Gastrocnemius medialis (tissue), 4 donors: ENCODE measurements at regions not wholly inside any gene's neighbourhood (a gene's known extent, or its start where the extent isn't known, plus 50 kb on each side); places are given as distances from the start of the nearest gene placed in this dataset.

ENCODE experiments used
- ATAC-seq, 2 donors: fragments of 150-250 bp; one replicate each; pipeline ENCODE4 v1.9.1; 2016
- DNase-seq, 2 donors: peaks; one replicate each; pipeline ENCODE4 v3.0.0-alpha.2; 2019
- H3K27ac ChIP-seq, 4 donors: fragments of 200-600 bp; sonication (generic); 1 replicate in 1 of 4; 2 replicates in 3 of 4; pipeline ENCODE4 v1.5.1; 2016 to 2018; ENCODE audit warnings: mild to moderate bottlenecking in 2 of 4, moderate library complexity in 1 of 4
- H3K27me3 ChIP-seq, 3 donors: fragments of 200-600 bp; sonication (generic) in 2 of 3; 1 replicate in 1 of 3; 2 replicates in 2 of 3; pipeline versions ENCODE4 v1.5.1 to v1.6.0; 2016 to 2019; ENCODE audit warnings: mild to moderate bottlenecking in 1 of 3, moderate library complexity in 1 of 3
- H3K36me3 ChIP-seq, 2 donors: fragments of 200-600 bp; sonication (generic) in 1 of 2; one replicate each; pipeline ENCODE4 v1.5.1; 2017 to 2018
- H3K4me1 ChIP-seq, 2 donors: fragments of 200-600 bp; sonication (generic) in 1 of 2; one replicate each; pipeline ENCODE4 v1.5.1; 2016 to 2017; ENCODE audit warnings: mild to moderate bottlenecking in 2 of 2
- H3K4me3 ChIP-seq, 4 donors: fragments of 200-600 bp; sonication (generic) in 3 of 4; 1 replicate in 1 of 4; 2 replicates in 3 of 4; pipeline ENCODE4 v1.5.1; 2016 to 2019; ENCODE audit warnings: mild to moderate bottlenecking in 2 of 4
- H3K9me3 ChIP-seq, 3 donors: fragments of 200-600 bp; sonication (generic) in 2 of 3; 1 replicate in 1 of 3; 2 replicates in 2 of 3; pipeline ENCODE4 v1.5.1; 2016 to 2019
- CTCF ChIP-seq, 5 experiments: fragments of 450-650 bp in 3 of 5; fragments of 200-600 bp in 2 of 5; sonication (generic) in 2 of 5; IDR thresholded peaks in 4 of 5; conservative IDR thresholded peaks in 1 of 5; 1 replicate in 4 of 5; 2 replicates in 1 of 5; pipeline ENCODE4 v1.5.1; 2016 to 2019; ENCODE audit warnings: antibody characterized with exemption in 5 of 5, mild to moderate bottlenecking in 3 of 5, moderate library complexity in 3 of 5
- POLR2A ChIP-seq, 2 donors: fragments of 450-650 bp; IDR thresholded peaks; one replicate each; pipeline ENCODE4 v1.6.1; 2017; ENCODE audit warnings: antibody characterized with exemption in 2 of 2, mild to moderate bottlenecking in 2 of 2, moderate library complexity in 2 of 2
- in situ Hi-C, 4 donors: fragments of 200-750 bp; cut with MboI; loops; one replicate each; pipeline versions ENCODE4 v1.15.0 to v1.8.0; 2017; ENCODE audit warnings: low sequenced_read_pairs in 4 of 4
- intact Hi-C: fragments of 100-400 bp; cut with DNase I; formaldehyde crosslinking; loops from one replicate; pipeline ENCODE4 v1.15.1; 2023; ENCODE audit warnings: low total_unique reads

DNA sequence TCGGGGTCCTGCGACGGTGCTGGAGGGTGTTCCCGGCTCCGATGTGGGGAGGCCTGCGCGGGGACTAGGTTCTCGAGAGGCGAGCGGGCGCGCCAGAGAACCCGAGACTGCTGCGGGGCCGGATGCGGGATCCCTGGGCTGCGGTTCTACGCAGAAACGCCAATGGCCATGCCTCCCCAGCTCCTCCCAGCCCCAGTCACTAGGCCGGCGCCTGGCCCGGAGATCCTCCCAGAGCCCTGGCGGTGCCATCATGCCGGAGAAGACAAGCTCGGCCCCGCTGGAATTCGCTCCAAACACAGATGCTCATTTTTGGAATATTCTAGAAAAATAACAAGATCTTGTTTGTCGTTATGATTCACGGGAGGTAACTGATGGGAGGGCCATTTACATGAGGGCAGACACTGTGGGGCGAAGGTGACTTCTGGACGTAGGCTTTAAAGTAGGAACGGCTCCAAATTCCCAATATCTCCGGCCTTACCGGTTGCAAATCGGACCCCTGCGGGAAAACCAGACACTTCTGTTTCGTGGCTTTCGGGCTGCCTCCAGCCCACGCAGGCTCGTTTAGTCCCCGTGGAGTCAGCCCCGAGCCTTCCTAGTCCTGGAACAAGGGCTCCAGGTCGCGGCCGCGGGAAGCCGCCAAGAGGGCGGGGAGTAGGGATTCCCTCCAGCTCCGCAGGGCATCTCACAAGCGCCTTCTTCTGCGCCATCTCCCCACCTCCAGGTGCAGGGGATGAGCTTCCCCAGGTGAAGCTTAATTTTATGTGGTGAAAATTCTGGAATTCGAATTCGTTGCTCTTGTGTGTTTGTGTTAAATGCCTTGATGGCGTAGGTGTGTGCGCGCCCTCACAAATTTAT is 74.8 kb upstream of the POLG start:
- H3K27me3 ChIP-seq = peaks cover 100% of the 10 kb centered on the region in 3 donors
- no peak for ATAC-seq
- H3K27ac ChIP-seq = no peak overlapping the region
- in situ Hi-C loops (no loop called here), intact Hi-C loops (no loop called here)
- no peak for TF ChIP-seq CTCF (IDR thresholded peaks at IDR 0.05 in 4 of 5, conservative IDR thresholded peaks at IDR 0.05 in 1 of 5)
- TF ChIP-seq POLR2A (IDR thresholded peaks at IDR 0.05) = no peak
- no peak for DNase-seq
- peaks cover 9 to 31% of the 10 kb centered on the region in 2 donors for H3K4me1 ChIP-seq
- H3K4me3 ChIP-seq = peak overlapping the region in 3 of 4 donors; percentile 17 to 44 (median 29)
- no peaks in the 10 kb centered on the region for H3K36me3 ChIP-seq
- H3K9me3 ChIP-seq = no peaks in the 10 kb centered on the region

- no peaks in the 10 kb centered on the region for H3K9me3 ChIP-seq
- H3K27ac ChIP-seq = no peak overlapping the region
- no peak for DNase-seq
- H3K27me3 ChIP-seq = peaks cover 100% of the 10 kb centered on the region in 3 donors
- intact Hi-C loops (no loop called here), in situ Hi-C loops (no loop called here)
- no peaks in the 10 kb centered on the region for H3K36me3 ChIP-seq
- H3K4me1 ChIP-seq = peaks cover 9 to 31% of the 10 kb centered on the region in 2 donors
- no peak for TF ChIP-seq POLR2A (IDR thresholded peaks at IDR 0.05)
- no peak for TF ChIP-seq CTCF (IDR thresholded peaks at IDR 0.05 in 4 of 5, conservative IDR thresholded peaks at IDR 0.05 in 1 of 5)
- no peak for ATAC-seq
- H3K4me3 ChIP-seq = peak overlapping the region in 3 of 4 donors; percentile 17 to 44 (median 29)
These were observed 74.0 kb upstream of the POLG start for GRCh38 chr15:89408372-89409183.

GRCh38 chr15:89406940-89407607 is 72.5 kb upstream of the POLG start:
- no peaks in the 10 kb centered on the region for H3K36me3 ChIP-seq
- H3K9me3 ChIP-seq = no peaks in the 10 kb centered on the region
- peak overlapping the region in 1 of 4 donors; percentile 34 for H3K4me3 ChIP-seq
- H3K4me1 ChIP-seq = peaks cover 9 to 31% of the 10 kb centered on the region in 2 donors
- no peak for TF ChIP-seq CTCF (IDR thresholded peaks at IDR 0.05 in 4 of 5, conservative IDR thresholded peaks at IDR 0.05 in 1 of 5)
- DNase-seq (no peak), ATAC-seq (no peak)
- H3K27ac ChIP-seq = no peak overlapping the region
- peaks cover 98 to 100% (median 99%) of the 10 kb centered on the region in 3 donors for H3K27me3 ChIP-seq
- intact Hi-C loops (no loop called here), in situ Hi-C loops (no loop called here)

DNA sequence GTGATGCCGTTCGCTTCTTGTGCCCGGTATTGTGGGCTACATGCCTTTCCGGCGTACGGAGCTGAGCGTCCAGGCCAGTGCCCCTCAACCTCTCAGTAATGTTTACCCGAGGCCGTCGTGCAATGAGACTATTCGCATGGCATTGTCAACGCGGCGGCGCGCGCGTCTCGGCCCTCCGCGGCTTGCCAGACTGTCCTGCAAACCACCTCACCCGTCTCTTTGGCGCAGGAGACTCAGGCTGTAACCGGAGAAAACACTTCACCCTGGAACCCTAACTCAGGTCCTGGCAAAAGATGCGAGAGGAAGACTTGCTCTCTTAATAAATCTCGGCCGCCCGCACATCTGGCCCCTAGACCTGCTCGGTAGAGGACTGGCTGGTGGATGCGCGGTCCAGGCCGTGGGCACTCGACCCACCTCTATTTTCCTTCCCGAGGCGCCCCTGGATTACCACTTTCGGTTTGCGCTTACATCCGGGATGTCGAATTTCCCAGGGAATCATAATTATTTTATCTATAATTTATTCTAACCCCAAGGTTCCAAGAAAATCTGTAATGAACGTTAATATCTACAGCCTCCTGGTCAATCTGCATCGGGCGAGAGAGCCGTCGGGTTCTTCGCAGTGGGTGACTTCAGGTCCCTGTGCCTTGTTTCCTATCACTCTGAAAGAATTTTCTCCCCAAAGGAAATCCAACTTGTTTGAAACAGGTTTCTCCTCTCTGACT is 71.8 kb upstream of the POLG start:
- ATAC-seq (no peak), DNase-seq (no peak)
- Histone ChIP-seq H3K9me3 (no peaks in the 10 kb centered on the region), H3K4me3 (peak overlapping the region in 2 of 4 donors; percentile 13 to 34), H3K4me1 (peaks cover 9 to 31% of the 10 kb centered on the region in 2 donors), H3K27ac (no peak overlapping the region), H3K36me3 (no peaks in the 10 kb centered on the region), H3K27me3 (peaks cover 98 to 100% (median 99%) of the 10 kb centered on the region in 3 donors)
- intact Hi-C loops (no loop called here), in situ Hi-C loops (no loop called here)
- TF ChIP-seq POLR2A (IDR thresholded peaks at IDR 0.05) (no peak), CTCF (IDR thresholded peaks at IDR 0.05 in 4 of 5, conservative IDR thresholded peaks at IDR 0.05 in 1 of 5) (no peak)
